Endodermal cell (in vitro differentiated cells): ENCODE measurements at regions not wholly inside any gene's neighbourhood (a gene's known extent, or its start where the extent isn't known, plus 50 kb on each side); places are given as distances from the start of the nearest gene placed in this dataset.

ENCODE experiments used
- DNase-seq: peaks from one replicate; pipeline ENCODE4 v3.0.0-alpha.2; 2017
- H3K27ac ChIP-seq: 2 replicates; pipeline ENCODE4 v1.5.1; 2013; ENCODE audit warnings: mild to moderate bottlenecking, low read depth, low read length, moderate library complexity
- H3K27me3 ChIP-seq: 2 replicates; pipeline ENCODE4 v1.6.1; 2013; ENCODE audit warnings: mild to moderate bottlenecking, low read length, moderate library complexity; ENCODE audit not compliant: insufficient read depth, control insufficient read depth, poor library complexity, severe bottlenecking
- H3K36me3 ChIP-seq: 2 replicates; pipeline ENCODE4 v1.7.0; 2013; ENCODE audit warnings: mild to moderate bottlenecking, low read length, moderate library complexity; ENCODE audit not compliant: control insufficient read depth, insufficient read depth
- H3K4me1 ChIP-seq: one replicate; pipeline ENCODE4 v1.7.0; 2013; ENCODE audit warnings: low read length; ENCODE audit not compliant: control insufficient read depth, insufficient read depth
- H3K4me3 ChIP-seq: 2 replicates; pipeline ENCODE4 v1.5.1; 2013; ENCODE audit warnings: mild to moderate bottlenecking, low read length, moderate library complexity
- H3K9ac ChIP-seq: 2 replicates; pipeline ENCODE4 v1.6.1; 2013; ENCODE audit warnings: mild to moderate bottlenecking, low read length, moderate library complexity; ENCODE audit not compliant: poor library complexity, severe bottlenecking; ENCODE audit errors: extremely low read depth
- H3K9me3 ChIP-seq: 2 replicates; pipeline ENCODE4 v1.6.1; 2013; ENCODE audit warnings: mild to moderate bottlenecking, low read length, moderate library complexity; ENCODE audit not compliant: control insufficient read depth
- H3K27ac Mint-ChIP-seq: 2 replicates; pipeline ENCODE4 v1.8.0; 2020; ENCODE audit warnings: mixed read lengths
- H3K27me3 Mint-ChIP-seq: 2 replicates; pipeline ENCODE4 v1.8.0; 2021; ENCODE audit warnings: mild to moderate bottlenecking, mixed read lengths; ENCODE audit not compliant: insufficient read depth
- H3K36me3 Mint-ChIP-seq: 2 replicates; pipeline ENCODE4 v1.8.0; 2020; ENCODE audit warnings: low read depth, mixed read lengths
- H3K4me1 Mint-ChIP-seq: 2 replicates; pipeline ENCODE4 v1.8.0; 2020; ENCODE audit warnings: mixed read lengths
- H3K4me3 Mint-ChIP-seq: 2 replicates; pipeline ENCODE4 v1.8.0; 2020; ENCODE audit warnings: mild to moderate bottlenecking, moderate library complexity, mixed read lengths
- H3K9me3 Mint-ChIP-seq: 2 replicates; pipeline ENCODE4 v1.8.0; 2020; ENCODE audit warnings: mild to moderate bottlenecking, mixed read lengths
- CTCF ChIP-seq: fragments of 200-600 bp; sonication (generic); conservative IDR thresholded peaks from 2 replicates; pipeline ENCODE4 v1.5.0; 2021; ENCODE audit warnings: antibody characterized with exemption, mild to moderate bottlenecking
- WGBS, 2 experiments: methylation state at CpG; one replicate each; pipeline versions ENCODE4 v1.1.5 to v1.1.7; 2013; ENCODE audit warnings: missing lambda C conversion rate in 2 of 2, mixed read lengths in 1 of 2; ENCODE audit not compliant: insufficient coverage in 1 of 2, insufficient read length in 1 of 2; 5-methylcytosine and 5-hydroxymethylcytosine counted together

GRCh38 chr13:50708461-50708860 is 135.0 kb downstream of the DLEU7 start:
- no peak overlapping the region for H3K4me3 ChIP-seq
- no peaks in the 10 kb centered on the region for H3K9me3 ChIP-seq
- DNase-seq: no peak
- no peak for TF ChIP-seq CTCF
- peaks cover 16% of the 10 kb centered on the region for H3K27me3 ChIP-seq
- H3K36me3 ChIP-seq: no peaks in the 10 kb centered on the region
- Mint-ChIP-seq H3K27ac (no peak overlapping the region), H3K9me3 (no peaks in the 10 kb centered on the region), H3K4me1 (peaks cover 1% of the 10 kb centered on the region), H3K4me3 (no peak overlapping the region), H3K27me3 (peaks cover 18% of the 10 kb centered on the region), H3K36me3 (no peaks in the 10 kb centered on the region)
- peaks cover 7% of the 10 kb centered on the region for H3K4me1 ChIP-seq
- 85 to 90% methylated on average over 3 of the region's 3 CpGs for WGBS, 2 experiments
- no peak overlapping the region for H3K9ac ChIP-seq
- H3K27ac ChIP-seq: no peak overlapping the region

DNA sequence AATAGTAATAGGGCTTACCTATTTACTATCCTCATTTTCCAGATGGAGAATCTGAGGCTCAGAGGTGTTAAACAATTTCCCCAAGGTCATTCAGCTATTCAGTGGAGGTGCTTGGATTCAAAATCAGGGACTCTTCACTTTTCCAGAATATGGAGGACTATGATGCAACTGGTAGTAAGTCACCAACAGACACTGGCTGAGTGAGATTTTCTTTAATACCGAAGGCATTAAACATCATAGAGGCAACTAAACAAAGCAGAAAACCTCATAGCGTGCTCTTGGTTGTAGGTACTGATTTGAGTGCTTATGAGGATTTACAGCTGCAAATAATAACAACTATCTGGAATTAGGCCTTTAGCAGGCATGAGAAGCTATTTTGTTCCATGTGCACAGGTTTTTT is 134.4 kb downstream of the DLEU7 start:
- H3K27ac Mint-ChIP-seq: no peak overlapping the region
- no peaks in the 10 kb centered on the region for H3K36me3 ChIP-seq
- no peaks in the 10 kb centered on the region for H3K9me3 ChIP-seq
- WGBS, 2 experiments: 97% methylated on average over 2 of the region's 2 CpGs; no CpG with 5 or more reads in 1 of the 2 experiments
- H3K36me3 Mint-ChIP-seq: no peaks in the 10 kb centered on the region
- no peaks in the 10 kb centered on the region for H3K4me1 Mint-ChIP-seq
- H3K4me1 ChIP-seq: peaks cover 7% of the 10 kb centered on the region
- no peak overlapping the region for H3K27ac ChIP-seq
- no peaks in the 10 kb centered on the region for H3K9me3 Mint-ChIP-seq
- no peak overlapping the region for H3K4me3 Mint-ChIP-seq
- H3K27me3 ChIP-seq: peaks cover 22% of the 10 kb centered on the region
- peaks cover 23% of the 10 kb centered on the region for H3K27me3 Mint-ChIP-seq
- TF ChIP-seq CTCF: no peak
- H3K9ac ChIP-seq: no peak overlapping the region
- no peak for DNase-seq
- H3K4me3 ChIP-seq: no peak overlapping the region

- Histone ChIP-seq H3K4me1 (peaks cover 7% of the 10 kb centered on the region), H3K4me3 (no peak overlapping the region), H3K9ac (no peak overlapping the region), H3K9me3 (no peaks in the 10 kb centered on the region), H3K36me3 (no peaks in the 10 kb centered on the region), H3K27ac (no peak overlapping the region), H3K27me3 (peaks cover 34% of the 10 kb centered on the region)
- no peak overlapping the region for H3K4me3 Mint-ChIP-seq
- no peaks in the 10 kb centered on the region for H3K9me3 Mint-ChIP-seq
- no peak for DNase-seq
- H3K27me3 Mint-ChIP-seq: peaks cover 38% of the 10 kb centered on the region
- H3K27ac Mint-ChIP-seq: no peak overlapping the region
- peaks cover 3% of the 10 kb centered on the region for H3K4me1 Mint-ChIP-seq
- 95 to 100% methylated on average over 6 of the region's 6 CpGs for WGBS, 2 experiments
- TF ChIP-seq CTCF: no peak
- H3K36me3 Mint-ChIP-seq: no peaks in the 10 kb centered on the region
Measured at GRCh38 chr13:50711131-50711815, 132.2 kb downstream of the DLEU7 start.
